Cardiac muscle cell (in vitro differentiated cells and primary cell): ENCODE measurements at regions not wholly inside any gene's neighbourhood (a gene's known extent, or its start where the extent isn't known, plus 50 kb on each side); places are given as distances from the start of the nearest gene placed in this dataset.

Source experiments
- DNase-seq, 2 donors: peaks; one replicate each; pipeline versions ENCODE4 v3.0.0 to v3.0.0-alpha.2; 2010 to 2017; ENCODE audit warnings: low read depth in 1 of 2, low spot score in 1 of 2
- H3K27ac ChIP-seq: fragments of 200-600 bp; sonication (generic); 2 replicates; pipeline ENCODE4 v1.5.1; 2016
- H3K27me3 ChIP-seq: fragments of 200-600 bp; sonication (generic); 2 replicates; pipeline ENCODE4 v1.6.0; 2016; ENCODE audit warnings: control low read depth
- H3K36me3 ChIP-seq: fragments of 200-600 bp; sonication (generic); 2 replicates; pipeline ENCODE4 v1.5.1; 2016; ENCODE audit warnings: control low read depth
- H3K4me1 ChIP-seq: fragments of 200-600 bp; sonication (generic); 2 replicates; pipeline ENCODE4 v1.8.1; 2017; ENCODE audit warnings: low read depth, mild to moderate bottlenecking, mixed run types
- H3K4me3 ChIP-seq: fragments of 200-600 bp; sonication (generic); 2 replicates; pipeline ENCODE4 v1.5.1; 2016; ENCODE audit warnings: mild to moderate bottlenecking
- H3K9me3 ChIP-seq: fragments of 200-600 bp; sonication (generic); 2 replicates; pipeline ENCODE4 v1.5.1; 2017; ENCODE audit warnings: low read depth, mild to moderate bottlenecking, control low read depth
- CTCF ChIP-seq: IDR thresholded peaks from 2 replicates; pipeline ENCODE4 v1.5.1; 2012; ENCODE audit warnings: low read depth, mild to moderate bottlenecking, low read length

- Histone ChIP-seq H3K27ac (no peak overlapping the region), H3K4me3 (no peak overlapping the region), H3K9me3 (no peaks in the 10 kb centered on the region), H3K4me1 (no peaks in the 10 kb centered on the region), H3K36me3 (no peaks in the 10 kb centered on the region), H3K27me3 (no peaks in the 10 kb centered on the region)
- DNase-seq: no peak
- TF ChIP-seq CTCF: no peak
Measured at GRCh38 chr10:83953589-83953988, 185.7 kb upstream of the GHITM start.

- no peaks in the 10 kb centered on the region for H3K27me3 ChIP-seq
- no peaks in the 10 kb centered on the region for H3K36me3 ChIP-seq
- H3K4me1 ChIP-seq: no peaks in the 10 kb centered on the region
- no peak overlapping the region for H3K4me3 ChIP-seq
- H3K27ac ChIP-seq: no peak overlapping the region
- TF ChIP-seq CTCF: no peak
- H3K9me3 ChIP-seq: no peaks in the 10 kb centered on the region
- DNase-seq: peak in 1 of 2 donors; percentile 7
Measured at GRCh38 chr10:83954193-83954799, 185.0 kb upstream of the GHITM start.

- H3K4me1 ChIP-seq: no peaks in the 10 kb centered on the region
- no peak overlapping the region for H3K4me3 ChIP-seq
- no peaks in the 10 kb centered on the region for H3K36me3 ChIP-seq
- DNase-seq: no peak
- H3K27ac ChIP-seq: no peak overlapping the region
- no peaks in the 10 kb centered on the region for H3K9me3 ChIP-seq
- H3K27me3 ChIP-seq: no peaks in the 10 kb centered on the region
- TF ChIP-seq CTCF: no peak
Measured at GRCh38 chr10:83955406-83955805, 183.9 kb upstream of the GHITM start.

- Histone ChIP-seq H3K4me1 (no peaks in the 10 kb centered on the region), H3K36me3 (no peaks in the 10 kb centered on the region), H3K27me3 (no peaks in the 10 kb centered on the region), H3K9me3 (no peaks in the 10 kb centered on the region), H3K27ac (no peak overlapping the region), H3K4me3 (no peak overlapping the region)
- no peak for DNase-seq
- no peak for TF ChIP-seq CTCF
Measured at GRCh38 chr10:83957168-83957947, 182.0 kb upstream of the GHITM start.

GRCh38 chr10:83959328-83959727 lies 180.0 kb upstream of the GHITM start:
- Histone ChIP-seq H3K4me3 (no peak overlapping the region), H3K4me1 (no peaks in the 10 kb centered on the region), H3K27me3 (no peaks in the 10 kb centered on the region), H3K27ac (no peak overlapping the region), H3K36me3 (no peaks in the 10 kb centered on the region), H3K9me3 (no peaks in the 10 kb centered on the region)
- TF ChIP-seq CTCF: no peak
- DNase-seq: no peak
